HEK293 (cell line): ENCODE measurements at regions not wholly inside any gene's neighbourhood (a gene's known extent, or its start where the extent isn't known, plus 50 kb on each side); places are given as distances from the start of the nearest gene placed in this dataset.

Experiments
- CTCF ChIA-PET: fragments of 350-600 bp; formaldehyde crosslinking; extraction: SDS; loops from one replicate; lab custom pipeline; 2021; ENCODE audit warnings: antibody characterized with exemption; lab: Yijun Ruan, JAX
- POLR2A ChIA-PET: fragments of 300-600 bp; formaldehyde crosslinking; extraction: SDS; loops from one replicate; lab custom pipeline; 2020; ENCODE audit warnings: antibody characterized with exemption, inconsistent platforms; lab: Yijun Ruan, JAX
- H3K27ac ChIP-seq: fragments of 200-500 bp; sonication (Bioruptor generic); 2 replicates; pipeline ENCODE4 v1.5.1; 2014; ENCODE audit warnings: low read depth, low read length, control low read depth, inconsistent platforms; ENCODE audit errors: extremely low read depth
- H3K36me3 ChIP-seq, 2 experiments: fragments of 200-500 bp in 1 of 2; sonication (Bioruptor generic) in 1 of 2; 1 replicate in 1 of 2; 2 replicates in 1 of 2; pipeline ENCODE4 v1.5.1; 2014 to 2017; ENCODE audit warnings: inconsistent platforms in 2 of 2, low read length in 2 of 2; ENCODE audit not compliant: control insufficient read depth in 2 of 2, insufficient read depth in 1 of 2
- H3K4me1 ChIP-seq: fragments of 200-500 bp; sonication (Bioruptor generic); 2 replicates; pipeline ENCODE4 v1.5.1; 2014; ENCODE audit warnings: mild to moderate bottlenecking, low read length, inconsistent platforms; ENCODE audit not compliant: control insufficient read depth, insufficient read depth
- H3K4me3 ChIP-seq: 2 replicates; pipeline ENCODE4 v1.5.1; 2011; ENCODE audit warnings: low read depth, mild to moderate bottlenecking, control low read depth, low read length, moderate library complexity
- H3K9me3 ChIP-seq: fragments of 200-500 bp; sonication (Bioruptor generic); 2 replicates; pipeline ENCODE4 v1.5.1; 2014; ENCODE audit warnings: low read depth, low read length, inconsistent platforms; ENCODE audit not compliant: control insufficient read depth, insufficient read depth
- GFI1B ChIP-seq: fragments of 450-650 bp; formaldehyde crosslinking; IDR thresholded peaks from 2 replicates; pipeline ENCODE4 v1.5.1; 2016; ENCODE audit warnings: missing biosample characterization, missing genetic modification characterization
- GLIS1 ChIP-seq: fragments of 450-650 bp; formaldehyde crosslinking; IDR thresholded peaks from 2 replicates; pipeline ENCODE4 v1.5.1; 2016; ENCODE audit warnings: missing biosample characterization, missing genetic modification characterization
- HOXA7 ChIP-seq: sonication (generic); formaldehyde crosslinking; IDR thresholded peaks from 2 replicates; pipeline ENCODE4 v1.8.1; 2022; ENCODE audit warnings: missing genetic modification reagents, borderline replicate concordance
- KLF10 ChIP-seq: fragments of 450-650 bp; IDR thresholded peaks from 2 replicates; pipeline ENCODE4 v1.5.1; 2018; ENCODE audit warnings: missing biosample characterization, mild to moderate bottlenecking, missing genetic modification characterization
- KLF8 ChIP-seq: fragments of 450-650 bp; formaldehyde crosslinking; IDR thresholded peaks from 2 replicates; pipeline ENCODE4 v1.5.1; 2016; ENCODE audit warnings: missing biosample characterization, missing genetic modification characterization
- ZBTB11 ChIP-seq: fragments of 450-650 bp; formaldehyde crosslinking; conservative IDR thresholded peaks from 2 replicates; pipeline ENCODE4 v1.5.1; 2016; ENCODE audit warnings: low read depth, missing biosample characterization, missing genetic modification characterization
- ZBTB21 ChIP-seq: fragments of 450-650 bp; formaldehyde crosslinking; IDR thresholded peaks from 2 replicates; pipeline ENCODE4 v1.5.1; 2017; ENCODE audit warnings: missing biosample characterization, missing genetic modification characterization
- ZEB2 ChIP-seq: fragments of 450-650 bp; formaldehyde crosslinking; IDR thresholded peaks from 2 replicates; pipeline ENCODE4 v1.5.1; 2016; ENCODE audit warnings: missing biosample characterization, missing genetic modification characterization
- ZNF133 ChIP-seq: fragments of 450-650 bp; formaldehyde crosslinking; IDR thresholded peaks from 2 replicates; pipeline ENCODE4 v1.5.1; 2016; ENCODE audit warnings: missing biosample characterization, missing genetic modification characterization
- ZNF155 ChIP-seq: fragments of 450-650 bp; formaldehyde crosslinking; IDR thresholded peaks from 2 replicates; pipeline ENCODE4 v1.5.1; 2016; ENCODE audit warnings: missing biosample characterization, missing genetic modification characterization
- ZNF184 ChIP-seq: fragments of 450-650 bp; IDR thresholded peaks from 2 replicates; pipeline ENCODE4 v1.5.1; 2018; ENCODE audit warnings: missing biosample characterization, mild to moderate bottlenecking, missing genetic modification characterization
- ZNF214 ChIP-seq: fragments of 450-650 bp; formaldehyde crosslinking; IDR thresholded peaks from 2 replicates; pipeline ENCODE4 v1.5.1; 2017; ENCODE audit warnings: missing biosample characterization, mild to moderate bottlenecking, missing genetic modification characterization, borderline replicate concordance
- ZNF292 ChIP-seq: fragments of 450-650 bp; formaldehyde crosslinking; IDR thresholded peaks from 2 replicates; pipeline ENCODE4 v1.5.1; 2016; ENCODE audit warnings: low read depth, missing biosample characterization, missing genetic modification characterization, borderline replicate concordance
- ZNF354C ChIP-seq: fragments of 450-650 bp; formaldehyde crosslinking; IDR thresholded peaks from 2 replicates; pipeline ENCODE4 v1.5.1; 2016; ENCODE audit warnings: missing biosample characterization, missing genetic modification characterization, low read depth, borderline replicate concordance
- ZNF37A ChIP-seq: fragments of 450-650 bp; IDR thresholded peaks from 2 replicates; pipeline ENCODE4 v1.5.1; 2018; ENCODE audit warnings: missing biosample characterization, missing genetic modification characterization
- ZNF391 ChIP-seq: fragments of 450-650 bp; formaldehyde crosslinking; IDR thresholded peaks from 2 replicates; pipeline ENCODE4 v1.5.1; 2016; ENCODE audit warnings: low read depth, missing biosample characterization, missing genetic modification characterization, borderline replicate concordance
- ZNF473 ChIP-seq: fragments of 450-650 bp; formaldehyde crosslinking; IDR thresholded peaks from 2 replicates; pipeline ENCODE4 v1.5.1; 2017; ENCODE audit warnings: missing biosample characterization, missing genetic modification characterization
- ZNF501 ChIP-seq: fragments of 450-650 bp; formaldehyde crosslinking; IDR thresholded peaks from 2 replicates; pipeline ENCODE4 v1.5.1; 2016; ENCODE audit warnings: missing biosample characterization, missing genetic modification characterization
- ZNF518A ChIP-seq: fragments of 450-650 bp; formaldehyde crosslinking; conservative IDR thresholded peaks from 2 replicates; pipeline ENCODE4 v1.5.1; 2016; ENCODE audit warnings: low read depth, missing biosample characterization, missing genetic modification characterization
- ZNF580 ChIP-seq: fragments of 450-650 bp; formaldehyde crosslinking; IDR thresholded peaks from 2 replicates; pipeline ENCODE4 v1.5.1; 2016; ENCODE audit warnings: missing biosample characterization, missing genetic modification characterization
- ZNF645 ChIP-seq: fragments of 450-650 bp; formaldehyde crosslinking; IDR thresholded peaks from 2 replicates; pipeline ENCODE4; 2016; ENCODE audit warnings: missing biosample characterization, missing genetic modification characterization
- ZNF654 ChIP-seq: fragments of 450-650 bp; formaldehyde crosslinking; IDR thresholded peaks from 2 replicates; pipeline ENCODE4 v1.5.1; 2016; ENCODE audit warnings: low read depth, missing biosample characterization, missing genetic modification characterization
- ZNF776 ChIP-seq: fragments of 450-650 bp; formaldehyde crosslinking; IDR thresholded peaks from 2 replicates; pipeline ENCODE4 v1.5.0; 2017; ENCODE audit warnings: missing biosample characterization, missing genetic modification characterization, borderline replicate concordance
- ZNF791 ChIP-seq: fragments of 450-650 bp; formaldehyde crosslinking; IDR thresholded peaks from 2 replicates; pipeline ENCODE4 v1.5.1; 2016; ENCODE audit warnings: missing biosample characterization, missing genetic modification characterization
- ZNF837 ChIP-seq: fragments of 450-650 bp; formaldehyde crosslinking; IDR thresholded peaks from 2 replicates; pipeline ENCODE4 v1.5.1; 2016; ENCODE audit warnings: missing biosample characterization, missing genetic modification characterization
- ZXDB ChIP-seq: fragments of 450-650 bp; formaldehyde crosslinking; IDR thresholded peaks from 2 replicates; pipeline ENCODE4 v1.5.1; 2016; ENCODE audit warnings: missing biosample characterization, missing genetic modification characterization

- TF ChIP-seq ZBTB11 (tag by site-specific recombination) (no peak), ZNF184 (tag by site-specific recombination) (no peak), ZNF214 (tag by site-specific recombination) (no peak), ZNF133 (tag by site-specific recombination) (no peak), ZNF37A (tag by site-specific recombination) (no peak), ZNF837 (no peak), ZNF501 (no peak), ZNF654 (no peak), ZNF776 (tag by site-specific recombination) (no peak), GLIS1 (tag by site-specific recombination) (no peak), KLF8 (no peak)
Observed at GRCh38 chr2:183607995-183608394, 483.8 kb downstream of the NUP35 start (continued).

- H3K27ac ChIP-seq, result no peak overlapping the region
- no peaks in the 10 kb centered on the region for H3K4me1 ChIP-seq
- H3K4me3 ChIP-seq, result no peak overlapping the region
- POLR2A ChIA-PET, result no interaction called here
- no peaks in the 10 kb centered on the region for H3K9me3 ChIP-seq
- no peaks in the 10 kb centered on the region for H3K36me3 ChIP-seq
- CTCF ChIA-PET, result no interaction called here
- TF ChIP-seq ZNF155, result no peak
- TF ChIP-seq ZNF391, result no peak
- TF ChIP-seq ZEB2 (tag by site-specific recombination), result no peak
- TF ChIP-seq HOXA7 (CRISPR knock-in tag), result no peak
- TF ChIP-seq ZNF580 (tag by site-specific recombination), result no peak
- no peak for TF ChIP-seq ZNF645 (tag by site-specific recombination)
- no peak for TF ChIP-seq ZBTB21
- TF ChIP-seq ZNF473, result no peak
- TF ChIP-seq KLF10 (tag by site-specific recombination), result no peak
- no peak for TF ChIP-seq ZNF354C
- TF ChIP-seq ZNF518A (tag by site-specific recombination), result no peak
- TF ChIP-seq ZBTB11 (tag by site-specific recombination), result no peak
- no peak for TF ChIP-seq ZNF791 (tag by site-specific recombination)
- no peak for TF ChIP-seq ZXDB
- no peak for TF ChIP-seq ZNF292 (tag by site-specific recombination)
- no peak for TF ChIP-seq ZNF654
- TF ChIP-seq GFI1B (tag by site-specific recombination), result no peak
Observed at GRCh38 chr2:183608747-183609146, 484.5 kb downstream of the NUP35 start.
